ENCODE measurements at regions not wholly inside any gene's neighbourhood (a gene's known extent, or its start where the extent isn't known, plus 50 kb on each side); places are given as distances from the start of the nearest gene placed in this dataset.
A peak's percentile ranks its signal among the peaks of the same experiment; 100 is the strongest.

DNA sequence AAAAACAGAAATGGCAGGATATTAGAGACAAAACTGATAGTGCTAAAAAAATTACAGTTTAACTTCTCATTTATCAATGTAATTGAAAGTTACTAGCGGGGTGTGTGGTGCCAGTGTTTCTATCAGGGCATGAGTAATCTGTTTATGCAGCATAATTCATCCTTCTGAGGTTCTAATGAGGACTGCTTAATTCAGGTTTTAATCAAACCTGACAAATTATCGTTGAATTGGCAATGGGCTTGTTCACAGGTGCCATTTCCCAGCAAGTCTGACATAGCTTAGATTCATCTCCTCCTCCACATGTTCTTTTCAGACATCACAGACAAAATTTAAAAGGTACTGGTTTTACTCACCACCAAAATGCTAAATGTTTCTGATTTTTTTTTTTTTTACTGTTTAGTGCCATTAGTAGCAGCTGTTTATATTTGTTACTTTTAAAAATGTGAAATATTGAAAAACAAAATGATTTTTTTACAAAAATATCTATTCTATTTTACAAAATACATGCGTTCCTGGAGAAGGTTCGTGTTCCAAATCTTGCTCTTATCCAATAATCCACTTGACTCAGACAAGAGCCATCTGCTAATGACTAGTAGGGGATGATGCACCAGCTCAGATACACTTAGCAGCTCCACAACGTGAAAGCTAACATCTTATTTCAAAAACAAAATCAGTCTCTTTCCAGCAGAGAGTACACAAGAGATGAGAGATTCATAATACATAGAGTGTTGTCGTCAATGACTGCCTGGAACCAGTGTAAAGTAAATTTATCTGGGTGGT lies 447.7 kb upstream of the DPPA4 start:
- no peak overlapping the region for H3K4me3 ChIP-seq (ENCODE audit: low read length)
- no peak for DNase-seq (ENCODE audit: low read depth)
- TF ChIP-seq, protein P1, sequence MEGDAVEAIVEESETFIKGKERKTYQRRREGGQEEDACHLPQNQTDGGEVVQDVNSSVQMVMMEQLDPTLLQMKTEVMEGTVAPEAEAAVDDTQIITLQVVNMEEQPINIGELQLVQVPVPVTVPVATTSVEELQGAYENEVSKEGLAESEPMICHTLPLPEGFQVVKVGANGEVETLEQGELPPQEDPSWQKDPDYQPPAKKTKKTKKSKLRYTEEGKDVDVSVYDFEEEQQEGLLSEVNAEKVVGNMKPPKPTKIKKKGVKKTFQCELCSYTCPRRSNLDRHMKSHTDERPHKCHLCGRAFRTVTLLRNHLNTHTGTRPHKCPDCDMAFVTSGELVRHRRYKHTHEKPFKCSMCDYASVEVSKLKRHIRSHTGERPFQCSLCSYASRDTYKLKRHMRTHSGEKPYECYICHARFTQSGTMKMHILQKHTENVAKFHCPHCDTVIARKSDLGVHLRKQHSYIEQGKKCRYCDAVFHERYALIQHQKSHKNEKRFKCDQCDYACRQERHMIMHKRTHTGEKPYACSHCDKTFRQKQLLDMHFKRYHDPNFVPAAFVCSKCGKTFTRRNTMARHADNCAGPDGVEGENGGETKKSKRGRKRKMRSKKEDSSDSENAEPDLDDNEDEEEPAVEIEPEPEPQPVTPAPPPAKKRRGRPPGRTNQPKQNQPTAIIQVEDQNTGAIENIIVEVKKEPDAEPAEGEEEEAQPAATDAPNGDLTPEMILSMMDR (conservative IDR thresholded peaks at IDR 0.05; ENCODE audit: low read length) = no peak

- DNase-seq (ENCODE audit: low read depth) = no peak
- TF ChIP-seq, protein P1 (conservative IDR thresholded peaks at IDR 0.05; ENCODE audit: low read length) = peak; percentile 32
- H3K4me3 ChIP-seq (ENCODE audit: low read length) = no peak overlapping the region
Measured at GRCh38 chr3:109803274-109803673, 465.9 kb upstream of the DPPA4 start.

DNA sequence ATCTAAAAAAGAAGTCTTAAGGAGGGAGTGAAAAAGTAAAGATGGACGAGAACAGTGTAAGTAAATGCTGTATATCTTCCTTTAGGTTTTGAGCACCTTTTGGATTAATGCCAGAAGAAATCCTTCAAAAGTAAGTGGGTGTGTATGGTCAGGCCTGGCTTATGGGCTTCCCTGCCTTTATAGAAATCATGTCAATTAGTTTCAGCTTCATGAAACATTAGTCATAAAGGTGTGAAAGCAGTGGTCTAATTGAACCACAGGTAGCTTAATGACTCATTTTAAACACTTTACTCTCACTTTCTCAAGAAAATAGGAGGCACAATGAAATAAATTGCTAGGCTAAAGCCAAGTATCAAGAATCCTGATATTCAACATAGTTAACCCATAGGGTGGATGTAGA lies 467.4 kb upstream of the DPPA4 start:
- DNase-seq (ENCODE audit: low read depth) = no peak
- no peak overlapping the region for H3K4me3 ChIP-seq (ENCODE audit: low read length)
- TF ChIP-seq, protein P1 (conservative IDR thresholded peaks at IDR 0.05; ENCODE audit: low read length) = no peak

DNA sequence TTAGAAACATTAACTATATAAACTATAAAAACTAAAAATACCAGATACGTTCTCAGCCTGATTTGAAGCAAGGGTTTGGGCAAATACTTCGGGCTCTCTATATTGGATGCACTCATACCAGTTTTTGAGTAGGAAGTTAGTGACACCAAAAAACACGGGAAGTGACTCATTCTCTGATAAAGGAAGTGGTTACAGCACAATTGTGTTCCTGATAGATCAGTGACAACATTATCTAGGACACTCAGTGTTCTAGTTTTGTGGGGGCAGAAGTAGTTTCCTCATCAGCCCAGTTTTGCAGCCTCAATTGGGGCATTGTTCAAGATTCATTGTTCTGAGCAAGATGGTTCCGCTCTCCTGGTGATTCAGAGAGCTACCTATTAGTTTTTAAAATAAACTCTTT lies 469.6 kb upstream of the DPPA4 start:
- H3K4me3 ChIP-seq (ENCODE audit: low read length) = no peak overlapping the region
- TF ChIP-seq, protein P1 (conservative IDR thresholded peaks at IDR 0.05; ENCODE audit: low read length) = no peak
- DNase-seq (ENCODE audit: low read depth) = no peak

DNA sequence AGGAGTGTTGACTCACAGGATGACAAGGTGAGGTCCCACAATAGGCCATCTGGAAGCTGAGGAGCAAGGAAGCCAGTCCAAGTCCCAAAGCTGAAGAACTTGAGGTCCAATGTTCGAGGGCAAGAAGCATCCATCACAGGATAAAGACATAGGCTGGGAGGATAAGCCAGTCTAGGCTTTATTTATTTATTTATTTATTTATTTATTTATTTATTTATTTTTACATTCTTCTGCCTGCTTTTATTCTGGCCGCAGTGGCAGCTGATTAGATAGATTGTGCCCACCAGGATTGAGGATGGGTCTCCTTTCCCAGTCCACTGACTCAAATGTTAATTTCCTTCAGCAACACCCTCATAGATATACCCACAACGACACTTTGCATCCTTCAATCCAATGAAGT lies 472.2 kb upstream of the DPPA4 start:
- TF ChIP-seq, protein P1 (conservative IDR thresholded peaks at IDR 0.05; ENCODE audit: low read length) = no peak

GRCh38 chr3:109818081-109818480 lies 480.7 kb upstream of the DPPA4 start:
- TF ChIP-seq, protein P1 (conservative IDR thresholded peaks at IDR 0.05; ENCODE audit: low read length) = no peak
- no peak for DNase-seq (ENCODE audit: low read depth)
- H3K4me3 ChIP-seq (ENCODE audit: low read length) = no peak overlapping the region

More for the DNA sequence above, 472.2 kb upstream of the DPPA4 start:
- H3K4me3 ChIP-seq (ENCODE audit: low read length) = no peak overlapping the region
- no peak for DNase-seq (ENCODE audit: low read depth)

DNA sequence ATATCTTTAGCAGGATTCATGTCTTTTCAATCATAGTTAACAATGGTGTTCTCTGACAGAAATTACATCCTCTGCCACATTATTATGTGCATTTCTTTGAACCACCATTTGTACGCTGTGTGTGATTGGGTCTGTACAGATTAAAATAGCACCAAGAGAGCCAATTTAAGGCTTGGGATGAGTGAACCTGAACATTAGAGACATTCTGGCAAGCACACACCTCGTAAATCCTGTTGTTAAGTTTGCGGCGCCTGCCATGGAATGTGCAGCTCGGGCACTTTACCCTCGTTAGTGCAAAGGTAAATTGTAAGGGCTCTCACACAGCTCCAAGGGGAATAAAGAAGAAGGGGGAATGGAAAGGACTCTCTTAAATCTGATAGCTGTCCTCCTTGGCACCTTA lies 482.4 kb upstream of the DPPA4 start:
- DNase-seq (ENCODE audit: low read depth) = no peak
- no peak overlapping the region for H3K4me3 ChIP-seq (ENCODE audit: low read length)
- TF ChIP-seq, protein P1 (conservative IDR thresholded peaks at IDR 0.05; ENCODE audit: low read length) = no peak
